Choroid plexus epithelial cell (primary cell): ENCODE measurements at regions not wholly inside any gene's neighbourhood (a gene's known extent, or its start where the extent isn't known, plus 50 kb on each side); places are given as distances from the start of the nearest gene placed in this dataset.

ENCODE experiments used
- DNase-seq: peaks from one replicate; pipeline ENCODE4 v3.0.0-alpha.2; 2010; ENCODE audit warnings: low read depth
- H3K4me3 ChIP-seq: 2 replicates; pipeline ENCODE4 v1.5.1; 2011; ENCODE audit warnings: low read depth, mild to moderate bottlenecking, control low read depth, low read length, moderate library complexity
- CTCF ChIP-seq: conservative IDR thresholded peaks from 2 replicates; pipeline ENCODE4 v1.5.1; 2011; ENCODE audit warnings: low read depth, mild to moderate bottlenecking, control low read depth, inconsistent platforms, low read length, moderate library complexity

GRCh38 chr1:58000116-58000515, 546.4 kb downstream of the OMA1 start:
- no peak for TF ChIP-seq CTCF
- H3K4me3 ChIP-seq, result no peak overlapping the region
- DNase-seq, result no peak

- no peak for TF ChIP-seq CTCF
- DNase-seq, result no peak
- H3K4me3 ChIP-seq, result no peak overlapping the region
Observed at GRCh38 chr1:57996400-57996799, 550.1 kb downstream of the OMA1 start.

GRCh38 chr1:57991289-57991688, 555.2 kb downstream of the OMA1 start:
- no peak for DNase-seq
- no peak overlapping the region for H3K4me3 ChIP-seq
- TF ChIP-seq CTCF, result no peak

GRCh38 chr1:57989877-57990276, 556.6 kb downstream of the OMA1 start:
- DNase-seq, result no peak
- no peak for TF ChIP-seq CTCF
- H3K4me3 ChIP-seq, result no peak overlapping the region

GRCh38 chr1:57987523-57987922, 559.0 kb downstream of the OMA1 start:
- DNase-seq, result no peak
- no peak overlapping the region for H3K4me3 ChIP-seq
- TF ChIP-seq CTCF, result no peak

GRCh38 chr1:57986432-57986831, 560.1 kb downstream of the OMA1 start:
- no peak for DNase-seq
- H3K4me3 ChIP-seq, result no peak overlapping the region
- no peak for TF ChIP-seq CTCF

- TF ChIP-seq CTCF, result no peak
- no peak overlapping the region for H3K4me3 ChIP-seq
- DNase-seq, result no peak
Observed at GRCh38 chr1:57984277-57984676, 560.4 kb upstream of the DAB1 start.
